HG02973 (cell line): ENCODE measurements at regions not wholly inside any gene's neighbourhood (a gene's known extent, or its start where the extent isn't known, plus 50 kb on each side); places are given as distances from the start of the nearest gene placed in this dataset.

Source experiments
- ATAC-seq: cut with Tn5 transposase; IDR thresholded peaks from one replicate; pipeline ENCODE4 v1.9.1; 2021; ENCODE audit warnings: moderate library complexity; ENCODE audit not compliant: unreplicated experiment

DNA sequence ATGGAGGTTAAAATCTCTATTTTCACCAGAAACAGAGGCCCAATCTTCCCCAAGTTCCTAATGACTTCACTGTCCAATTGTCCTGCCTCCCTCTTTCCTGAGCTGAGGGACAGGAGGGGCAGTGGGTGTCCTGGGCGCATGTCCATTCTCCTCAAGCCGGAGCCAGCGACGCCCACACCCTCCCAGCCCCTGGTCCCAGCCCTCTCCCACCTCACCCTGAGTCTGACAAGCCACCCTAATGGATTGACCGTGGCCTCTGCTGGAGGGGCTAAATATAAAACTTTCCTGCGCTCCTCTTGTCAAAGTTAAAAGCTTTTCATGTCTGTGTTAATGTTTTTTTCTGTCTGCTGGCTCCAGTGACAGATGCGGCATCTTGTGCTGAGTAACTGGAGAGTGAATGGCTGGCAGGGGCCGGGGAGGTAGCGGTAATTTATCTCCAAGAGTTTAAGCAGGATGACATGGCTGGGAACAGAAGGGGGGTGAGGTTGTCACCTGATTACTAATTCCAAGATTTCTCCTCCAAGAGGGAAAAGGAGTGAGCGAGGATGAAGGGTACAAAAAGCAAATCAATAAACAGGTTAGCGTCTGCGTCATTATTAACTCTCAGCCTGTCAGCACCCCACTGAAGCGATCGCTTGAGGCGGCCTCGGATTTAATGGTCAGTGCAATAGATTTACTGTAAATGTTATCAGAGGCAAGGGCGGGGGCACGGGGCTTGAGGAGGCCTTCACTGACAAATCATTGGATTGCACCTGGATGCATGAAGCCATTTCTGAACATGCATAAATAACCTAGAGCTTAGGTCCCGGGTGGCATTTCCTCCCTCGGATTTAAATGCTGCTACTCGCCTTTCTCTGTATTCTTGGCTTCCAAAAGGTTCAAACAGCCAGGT, 118.1 kb upstream of the MAFB start:
- ATAC-seq: no peak

DNA sequence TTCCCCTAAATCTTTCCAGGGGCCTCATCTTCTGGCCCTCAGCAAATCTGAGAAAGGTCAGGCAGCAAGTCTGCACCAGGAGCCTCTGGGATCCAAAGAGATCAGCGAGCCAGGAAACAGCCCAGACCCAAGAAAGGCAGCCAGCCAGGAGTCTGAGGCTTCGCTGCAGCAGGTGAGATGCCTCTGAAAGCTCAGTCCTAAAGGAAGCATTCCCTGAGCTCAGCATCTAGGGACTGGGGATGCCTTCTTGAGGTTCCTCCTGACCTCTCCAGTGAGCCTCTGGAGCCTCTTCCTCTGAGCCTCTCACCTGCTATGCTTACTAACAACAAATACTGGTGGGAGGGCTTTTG, 118.8 kb upstream of the MAFB start:
- no peak for ATAC-seq

DNA sequence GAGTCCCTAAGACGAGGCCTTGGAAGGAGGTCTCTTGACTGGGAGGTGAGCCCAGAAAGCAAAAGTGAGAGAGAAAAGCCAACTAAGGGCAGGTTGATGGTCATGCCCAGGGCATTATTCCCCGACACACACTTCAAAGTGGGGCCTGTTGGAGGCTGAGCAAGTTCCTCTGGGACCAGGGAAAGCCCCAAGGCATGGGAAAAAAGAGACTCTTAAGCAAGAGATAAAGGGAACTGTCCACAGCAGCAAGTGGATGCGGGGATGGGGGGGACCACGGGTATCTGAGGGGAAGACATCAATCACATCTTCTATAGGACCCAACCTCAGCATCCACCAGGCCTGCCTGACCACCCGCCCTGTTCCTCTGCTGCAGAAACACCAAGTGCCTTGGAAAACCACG, 119.9 kb upstream of the MAFB start:
- ATAC-seq: no peak

DNA sequence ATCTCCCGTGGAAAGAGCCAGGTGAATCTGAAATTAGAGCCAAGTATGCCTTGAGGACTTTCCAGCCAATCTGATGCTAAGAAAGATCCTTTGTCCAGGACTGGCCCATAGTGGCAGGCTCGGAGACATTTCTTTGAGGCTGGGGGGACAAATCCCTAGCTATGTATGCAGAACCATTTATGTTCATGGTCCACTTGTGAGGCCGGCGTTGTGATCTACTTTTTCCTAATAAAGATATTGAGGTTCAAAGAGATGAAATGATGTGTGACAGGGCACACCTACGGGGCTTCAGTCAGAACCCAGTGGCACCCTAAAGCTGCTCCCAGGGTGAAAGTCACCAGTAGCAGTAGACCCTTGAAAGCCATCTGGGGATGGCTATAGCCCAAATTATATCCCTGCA, 120.3 kb upstream of the MAFB start:
- no peak for ATAC-seq

DNA sequence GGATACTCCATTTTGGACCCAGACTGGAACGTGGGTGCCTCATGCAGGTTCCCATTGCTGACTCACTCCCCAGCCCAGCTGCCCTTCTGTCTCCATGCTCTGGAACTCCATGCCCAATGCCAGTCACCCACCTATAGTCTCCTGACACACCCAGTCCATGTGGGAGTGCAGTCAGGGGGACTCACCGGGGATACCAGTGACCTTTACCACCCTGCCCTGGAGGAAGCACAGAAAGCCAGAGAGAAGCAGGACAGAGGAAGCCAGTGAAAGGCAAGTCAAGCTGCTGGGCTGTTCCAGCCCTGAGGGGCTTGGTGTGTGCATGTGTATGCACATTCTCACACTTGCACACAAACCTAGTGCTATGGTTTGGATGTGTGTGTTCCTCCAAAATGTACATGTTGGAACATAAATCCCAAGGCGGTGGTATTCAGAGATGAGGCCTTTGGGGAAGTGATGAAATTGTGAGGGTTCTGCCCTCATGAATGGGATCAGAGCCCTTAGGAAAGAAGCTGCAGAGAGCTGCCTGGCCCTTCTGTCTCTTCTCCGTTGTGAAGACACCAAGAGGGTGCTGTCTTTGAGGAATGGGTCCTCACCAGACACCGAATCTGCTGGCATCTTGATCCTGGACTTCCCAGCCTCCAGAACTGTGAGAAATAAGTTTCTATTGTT, 121.4 kb upstream of the MAFB start:
- ATAC-seq: no peak

DNA sequence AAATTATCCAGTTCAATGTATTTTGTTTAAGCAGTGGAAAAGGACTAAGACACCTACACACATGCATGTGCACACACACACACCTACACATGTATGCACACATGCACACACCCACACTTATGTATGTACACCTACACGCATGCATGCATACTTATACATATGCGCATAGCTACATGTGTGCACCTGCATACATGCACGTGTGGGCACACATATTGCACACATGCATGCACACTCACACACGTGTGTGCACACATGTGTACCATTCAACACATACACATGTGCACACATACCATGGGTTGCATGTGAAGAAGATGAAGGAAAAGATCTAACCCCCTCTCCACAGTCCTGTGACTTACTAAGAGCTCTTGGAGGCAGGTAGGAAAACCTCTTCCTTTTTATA, 122.0 kb upstream of the MAFB start:
- no peak for ATAC-seq

DNA sequence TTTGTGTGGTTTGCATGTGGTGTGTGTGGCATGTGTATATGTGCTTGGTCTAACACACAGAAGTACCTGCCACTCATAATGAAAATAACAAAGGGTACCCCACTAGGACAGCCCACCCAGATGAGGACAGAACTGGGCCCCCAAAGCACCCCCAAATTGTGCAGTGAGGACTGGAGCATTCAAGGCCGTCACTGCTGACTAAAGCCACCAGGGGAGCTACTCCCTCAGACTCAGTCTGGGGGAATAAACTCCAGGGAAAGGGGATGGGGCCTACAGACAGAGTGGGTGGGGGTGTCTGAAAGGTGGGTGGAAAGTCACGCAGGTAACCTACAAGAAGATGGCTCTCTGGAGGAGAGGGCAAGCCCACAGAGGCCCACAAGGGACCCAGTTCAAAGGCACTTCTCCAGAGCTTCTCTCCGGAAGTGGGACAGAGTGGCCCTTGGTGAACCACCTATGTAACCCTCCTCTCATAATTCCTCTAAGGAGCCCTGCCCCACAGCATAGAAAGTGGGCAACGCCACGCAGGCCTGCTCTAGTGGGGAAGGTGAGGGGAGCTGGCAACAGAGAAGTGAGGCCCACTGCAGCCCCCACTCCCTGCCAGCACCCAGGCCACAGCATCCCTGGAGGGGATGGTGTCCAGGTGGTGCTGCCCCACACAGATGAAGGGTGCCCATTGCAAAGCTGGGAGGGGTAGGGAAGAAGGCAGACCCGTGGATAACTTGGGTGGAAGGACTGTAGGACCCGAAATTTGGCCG, 122.8 kb upstream of the MAFB start:
- ATAC-seq: no peak

DNA sequence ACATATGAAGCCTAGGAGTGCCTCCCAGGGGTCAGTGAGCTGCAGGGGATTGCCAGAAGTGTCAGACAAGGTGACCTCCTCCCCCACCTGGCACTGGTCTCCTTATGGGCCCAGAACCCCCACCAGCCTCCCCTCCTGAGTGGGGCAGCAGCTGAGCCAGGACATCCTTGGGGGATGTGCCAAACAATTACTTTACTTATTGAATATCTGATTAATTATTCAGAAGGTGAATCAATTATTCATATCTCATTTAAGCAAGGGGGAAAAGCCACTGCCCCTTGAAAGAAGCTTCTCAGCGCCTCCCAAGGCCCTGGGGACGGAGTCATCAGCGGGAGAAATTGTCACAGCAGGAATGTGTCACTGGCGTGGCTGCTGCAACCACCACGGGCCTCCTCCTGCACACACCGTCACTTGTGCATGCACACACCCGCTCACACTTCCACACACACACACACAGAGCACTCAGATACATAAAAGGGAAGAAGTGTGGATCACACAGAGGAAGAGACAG, 123.4 kb upstream of the MAFB start:
- no peak for ATAC-seq

DNA sequence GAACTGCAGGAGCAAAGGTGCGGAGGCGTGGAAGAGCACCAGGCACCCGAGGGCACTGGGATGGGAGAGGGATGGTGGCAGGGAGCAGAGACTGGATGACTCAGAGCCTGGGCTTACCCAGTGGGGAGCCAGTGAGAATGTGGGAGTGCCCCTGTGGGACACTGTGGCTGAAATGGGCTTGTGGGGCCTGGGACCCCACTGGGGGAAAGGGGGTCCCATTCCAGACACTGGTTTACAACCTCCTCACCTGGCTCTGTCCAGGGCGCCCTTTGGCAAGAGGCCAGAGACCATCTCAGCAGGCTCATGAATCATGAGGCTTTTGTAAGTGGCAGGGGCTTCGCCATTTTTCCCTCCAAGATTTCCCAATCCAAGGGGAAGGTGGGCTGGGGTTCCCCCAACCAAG, 124.0 kb upstream of the MAFB start:
- ATAC-seq: no peak

DNA sequence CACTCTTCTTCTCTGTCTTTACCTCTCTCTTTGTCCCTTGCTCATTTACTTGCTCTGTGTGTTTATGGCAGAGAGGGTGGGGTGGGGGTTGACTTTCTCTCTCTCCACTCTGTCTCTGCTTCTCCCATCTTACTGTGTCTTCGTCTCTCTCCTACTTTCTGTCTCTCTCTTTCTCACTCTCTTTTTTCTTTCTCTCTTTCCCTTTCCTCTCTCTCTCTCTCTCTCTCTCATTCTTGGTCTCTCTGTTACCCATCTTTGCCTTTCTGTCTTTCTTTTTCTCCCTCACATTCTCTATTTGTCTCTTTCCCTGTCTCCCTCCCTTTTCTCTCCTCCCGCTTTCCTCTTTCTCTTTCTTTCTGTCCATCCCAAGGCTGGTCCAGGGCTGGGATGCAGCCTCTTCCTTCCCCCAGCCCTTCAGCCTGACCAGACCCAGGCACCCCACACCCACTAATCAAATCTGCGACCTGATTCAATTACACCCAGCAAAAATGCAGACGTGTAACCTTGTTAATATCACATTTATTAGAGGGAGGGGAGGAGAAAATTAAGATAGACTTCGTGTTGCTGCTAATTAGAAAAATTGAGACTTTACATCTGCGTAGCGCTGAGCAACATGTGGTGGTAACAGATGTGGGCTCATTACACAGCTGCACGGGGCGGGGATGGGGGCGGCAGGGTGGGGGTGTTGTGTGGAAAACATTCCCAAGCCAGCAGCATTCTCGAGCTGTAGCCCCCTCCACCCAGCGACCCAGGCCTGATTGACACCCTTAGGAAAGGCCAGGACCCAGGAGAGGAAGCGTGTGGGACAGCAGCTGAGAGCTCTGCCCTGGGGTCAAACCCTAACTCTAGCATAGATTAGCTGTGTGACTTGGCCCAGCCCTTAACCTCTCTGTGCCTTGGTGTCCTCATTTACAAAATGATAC, 124.9 kb upstream of the MAFB start:
- ATAC-seq: no peak

DNA sequence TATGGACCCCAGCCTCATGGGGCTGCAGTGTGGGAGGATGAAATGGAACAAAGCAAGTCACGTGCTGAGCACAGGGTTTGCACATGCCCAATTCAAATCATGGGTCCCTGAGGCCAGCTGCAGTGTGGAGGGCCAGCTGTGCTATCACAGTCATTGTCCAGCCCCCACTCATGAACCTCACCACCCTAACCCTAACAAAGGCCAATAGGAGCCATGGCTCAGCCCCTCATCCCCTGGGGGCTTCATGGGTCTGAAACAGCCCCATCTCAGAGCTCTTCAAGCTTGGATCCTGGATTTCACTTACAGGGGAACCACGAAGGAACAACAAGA, 125.6 kb upstream of the MAFB start:
- ATAC-seq: no peak

DNA sequence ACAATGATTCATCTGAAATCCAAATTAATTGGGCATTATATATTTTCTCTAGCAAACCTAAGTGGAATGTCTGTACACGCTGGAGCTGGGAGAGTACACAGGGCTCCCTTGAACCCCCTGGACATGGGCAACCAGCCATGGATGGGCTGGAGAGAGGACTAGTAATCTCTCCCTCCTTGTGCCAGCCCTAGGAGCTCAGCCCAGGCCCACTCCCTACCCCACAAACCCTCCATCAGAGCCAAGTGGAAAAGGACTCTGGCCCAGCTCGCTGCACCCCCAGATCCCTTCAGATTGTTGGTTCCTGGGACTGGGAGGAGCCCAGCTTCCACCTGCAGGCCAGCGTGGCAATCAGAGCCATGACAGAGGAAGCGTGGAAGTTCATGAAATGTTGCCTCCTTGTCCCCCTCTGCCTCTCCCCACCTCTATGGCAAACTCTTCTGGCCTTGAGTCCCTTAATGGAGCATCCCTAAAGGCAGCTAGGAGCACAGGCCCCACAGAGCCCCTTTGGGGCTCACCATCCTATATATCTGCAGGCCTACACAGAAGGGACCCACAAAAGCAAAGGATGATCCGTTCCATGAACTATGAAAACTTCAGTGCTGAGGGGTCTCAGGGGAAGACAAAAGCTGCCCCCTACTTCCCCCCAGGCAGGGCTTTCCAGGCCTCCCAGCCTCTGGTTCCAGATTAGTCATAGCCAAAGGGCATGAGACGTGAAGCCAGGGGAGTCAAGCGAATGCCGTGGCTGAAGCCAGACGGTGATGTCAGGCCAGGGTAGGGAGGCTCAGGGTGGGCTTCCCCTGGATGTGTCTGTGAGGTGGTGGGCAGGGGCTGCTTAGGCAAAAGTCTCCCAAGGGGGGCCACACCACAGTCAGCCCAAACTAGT, 126.4 kb upstream of the MAFB start:
- ATAC-seq: no peak

DNA sequence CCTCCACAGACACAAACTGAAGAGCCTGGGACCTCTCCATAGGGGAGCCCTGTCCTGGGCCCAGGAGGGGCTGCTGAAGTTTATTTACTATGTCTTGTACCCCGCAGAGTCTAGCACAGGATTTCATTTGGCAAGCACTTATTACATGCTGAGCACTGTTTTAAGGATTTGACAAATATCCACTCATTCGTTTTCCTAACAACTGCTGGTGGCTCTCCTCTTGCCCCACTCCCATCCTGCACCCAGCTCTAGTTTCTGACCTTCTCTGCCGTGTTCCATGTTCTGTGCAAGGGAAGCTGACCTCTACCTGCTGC, 127.0 kb upstream of the MAFB start:
- no peak for ATAC-seq

DNA sequence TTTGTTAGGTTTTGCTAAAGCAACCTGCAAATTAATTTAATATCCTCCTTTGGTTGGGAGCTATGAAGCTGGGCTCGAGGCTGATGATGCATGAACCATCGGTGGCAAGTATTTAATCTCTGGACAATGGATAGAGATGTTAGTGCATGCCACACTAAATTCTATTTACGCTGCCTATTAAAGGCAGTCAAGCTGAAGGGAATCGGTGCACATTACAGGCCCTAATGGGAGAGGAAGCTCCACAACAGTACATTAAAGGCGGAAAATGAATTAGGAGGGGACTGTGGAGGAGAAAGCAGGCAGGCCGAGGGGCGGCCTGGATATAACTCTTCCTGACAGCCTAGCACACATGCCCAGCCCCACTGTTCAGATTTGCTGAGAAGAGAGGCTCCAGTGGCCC, 132.4 kb upstream of the MAFB start:
- ATAC-seq: no peak

DNA sequence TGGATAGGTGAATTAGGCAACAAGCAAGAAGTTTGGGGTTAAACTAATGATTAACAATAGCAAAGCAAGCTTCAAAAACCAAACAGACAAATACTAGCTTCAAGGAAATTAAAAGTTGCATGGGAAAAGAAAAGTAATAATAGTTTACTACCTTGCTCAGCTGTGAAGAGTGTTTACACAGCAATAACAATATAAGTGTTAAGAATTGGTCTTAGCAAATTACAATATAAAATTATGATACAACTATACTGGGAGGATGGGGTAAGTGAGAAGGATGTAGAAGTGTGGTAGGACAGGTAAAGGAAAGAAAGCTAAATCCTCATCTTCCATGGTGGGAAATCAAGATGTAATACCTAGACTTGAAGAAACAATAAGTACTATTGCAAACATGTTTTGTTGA, 137.7 kb upstream of the MAFB start:
- no peak for ATAC-seq

DNA sequence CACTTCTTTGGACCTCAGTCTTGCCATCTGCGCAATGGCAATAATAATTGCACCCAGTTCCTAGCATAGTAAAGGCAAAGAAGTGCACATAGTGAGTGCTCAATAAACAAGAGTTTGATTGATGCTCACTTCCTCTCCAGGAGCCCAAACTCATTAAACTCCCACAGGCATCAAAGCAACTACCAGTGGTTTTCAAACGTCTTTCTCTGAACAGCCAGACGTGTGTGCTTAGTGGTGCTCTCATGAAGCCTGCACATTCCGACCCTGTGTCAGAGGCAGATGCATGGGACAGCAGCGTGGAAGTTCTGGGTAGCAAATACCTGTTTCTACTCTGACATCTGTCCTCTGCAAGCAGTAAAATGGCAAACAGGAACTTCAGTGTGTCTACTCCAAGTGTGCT, 146.3 kb upstream of the MAFB start:
- no peak for ATAC-seq

DNA sequence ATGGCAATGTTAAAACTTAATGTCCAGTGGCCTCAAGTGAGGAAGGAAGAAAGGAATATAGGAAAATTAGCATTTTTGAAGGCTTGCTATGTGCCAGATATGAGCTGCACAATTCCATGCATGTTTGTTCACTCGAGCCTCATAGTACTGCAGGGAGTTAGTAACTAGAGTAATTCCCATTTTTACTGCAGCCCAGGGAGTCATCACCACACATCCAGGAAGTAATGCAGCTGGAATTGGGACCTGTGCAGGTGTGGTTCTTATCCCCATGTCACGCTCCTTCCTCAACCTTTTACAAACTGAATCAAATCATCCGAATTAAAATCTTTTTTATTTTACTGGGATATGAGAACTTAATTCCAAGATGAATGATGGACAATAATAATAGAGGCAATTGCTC, 149.5 kb upstream of the MAFB start:
- no peak for ATAC-seq

DNA sequence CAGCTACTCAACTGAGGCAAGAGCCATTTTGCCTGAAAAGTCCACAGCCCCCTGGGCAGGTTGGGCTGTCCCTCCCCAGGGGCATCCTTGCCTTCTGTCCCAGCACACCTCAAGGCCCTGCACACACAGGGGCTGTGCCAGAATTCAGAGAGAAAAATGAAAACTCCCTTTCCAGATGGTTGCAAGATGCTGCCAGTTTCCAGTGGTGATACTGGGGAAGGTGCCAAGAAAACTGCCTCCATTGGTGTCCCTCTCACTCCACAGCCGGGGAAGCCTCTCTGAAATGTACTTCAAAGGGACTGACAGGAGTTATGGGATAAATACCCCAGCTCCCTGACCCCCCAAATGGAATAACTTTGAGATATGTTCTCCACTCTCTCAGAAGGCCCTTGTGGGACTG, 154.2 kb upstream of the MAFB start:
- ATAC-seq: no peak

DNA sequence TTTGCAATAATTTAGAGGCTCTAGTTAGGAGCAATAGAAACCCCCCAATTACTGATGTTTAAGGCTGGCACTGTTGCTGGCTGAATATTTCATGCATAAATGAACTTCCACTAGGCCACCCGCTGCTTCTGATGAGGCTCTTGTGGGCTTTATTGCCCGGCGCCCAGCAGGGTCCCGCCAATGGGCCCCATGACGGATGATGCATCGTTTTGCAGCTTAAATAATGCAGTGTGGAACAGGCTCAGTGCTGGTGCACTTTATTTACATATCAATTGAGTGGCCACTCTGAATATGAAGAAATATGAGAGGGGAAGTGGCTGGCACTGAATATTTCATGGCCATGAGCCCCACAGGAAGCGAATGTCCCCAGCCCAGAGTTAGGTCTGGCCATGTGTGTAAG, 155.3 kb upstream of the MAFB start:
- ATAC-seq: no peak

DNA sequence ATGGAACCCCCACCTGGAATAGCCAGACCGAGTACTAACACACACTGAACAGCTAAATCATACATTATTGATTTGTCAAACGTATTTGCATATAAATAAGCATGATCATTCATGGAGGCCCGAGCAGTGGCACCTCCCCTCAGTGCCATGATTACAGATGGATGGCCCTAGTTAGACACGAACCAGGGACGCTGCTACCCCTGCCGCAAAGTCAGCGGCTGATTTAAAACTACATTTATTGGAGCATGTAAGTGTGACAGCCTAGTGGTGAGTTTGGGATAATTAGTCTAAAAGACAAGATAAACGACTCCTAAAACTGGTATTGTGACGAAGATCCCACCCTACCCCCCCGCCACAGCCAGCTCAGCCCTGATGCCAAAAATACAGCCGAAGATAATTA, 159.1 kb upstream of the MAFB start:
- ATAC-seq: no peak
